ENCODE measurements at regions not wholly inside any gene's neighbourhood (a gene's known extent, or its start where the extent isn't known, plus 50 kb on each side); places are given as distances from the start of the nearest gene placed in this dataset.

DNA sequence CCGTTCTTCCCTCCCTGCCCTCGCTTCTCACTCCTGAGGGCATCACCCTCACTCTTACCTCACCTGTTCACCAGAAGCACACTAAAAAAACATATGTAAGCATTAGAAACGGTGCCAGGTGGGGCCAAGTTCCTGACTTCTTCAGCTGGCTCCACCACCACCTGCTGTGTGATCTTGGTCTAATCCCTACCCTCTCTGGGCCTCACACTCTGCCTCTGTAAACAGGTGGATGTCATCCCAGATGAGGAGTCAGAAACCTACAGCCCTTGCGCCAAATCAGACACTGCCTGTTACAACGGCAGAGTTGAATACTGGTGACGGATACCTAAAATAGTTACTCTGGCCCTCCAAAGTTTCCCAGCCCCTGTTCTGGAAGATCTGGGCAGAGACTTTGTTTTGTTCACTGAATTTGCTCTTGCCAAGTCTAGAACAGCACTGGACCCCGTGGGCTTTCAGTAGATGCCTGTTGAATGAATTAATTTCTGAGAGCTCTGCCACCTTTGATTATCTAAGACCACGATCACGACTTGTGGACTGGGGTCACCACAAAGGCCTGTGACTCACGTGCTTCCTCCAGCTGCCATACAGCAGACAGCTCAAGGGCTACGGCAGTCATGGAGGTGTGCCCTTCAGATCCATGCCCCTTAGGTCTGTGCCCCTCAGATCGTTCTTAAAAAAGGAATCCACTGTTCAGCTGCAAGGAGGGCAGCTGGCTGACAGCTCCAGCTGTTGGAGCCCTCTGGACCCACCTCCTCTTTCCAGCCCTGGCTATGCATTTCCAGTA lies 71.9 kb downstream of the GSC start:
- TF ChIP-seq POLR2A (IDR thresholded peaks at IDR 0.05): no peak
- TF ChIP-seq, protein P1, sequence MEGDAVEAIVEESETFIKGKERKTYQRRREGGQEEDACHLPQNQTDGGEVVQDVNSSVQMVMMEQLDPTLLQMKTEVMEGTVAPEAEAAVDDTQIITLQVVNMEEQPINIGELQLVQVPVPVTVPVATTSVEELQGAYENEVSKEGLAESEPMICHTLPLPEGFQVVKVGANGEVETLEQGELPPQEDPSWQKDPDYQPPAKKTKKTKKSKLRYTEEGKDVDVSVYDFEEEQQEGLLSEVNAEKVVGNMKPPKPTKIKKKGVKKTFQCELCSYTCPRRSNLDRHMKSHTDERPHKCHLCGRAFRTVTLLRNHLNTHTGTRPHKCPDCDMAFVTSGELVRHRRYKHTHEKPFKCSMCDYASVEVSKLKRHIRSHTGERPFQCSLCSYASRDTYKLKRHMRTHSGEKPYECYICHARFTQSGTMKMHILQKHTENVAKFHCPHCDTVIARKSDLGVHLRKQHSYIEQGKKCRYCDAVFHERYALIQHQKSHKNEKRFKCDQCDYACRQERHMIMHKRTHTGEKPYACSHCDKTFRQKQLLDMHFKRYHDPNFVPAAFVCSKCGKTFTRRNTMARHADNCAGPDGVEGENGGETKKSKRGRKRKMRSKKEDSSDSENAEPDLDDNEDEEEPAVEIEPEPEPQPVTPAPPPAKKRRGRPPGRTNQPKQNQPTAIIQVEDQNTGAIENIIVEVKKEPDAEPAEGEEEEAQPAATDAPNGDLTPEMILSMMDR (IDR thresholded peaks at IDR 0.05): no peak
